ENCODE measurements at regions not wholly inside any gene's neighbourhood (a gene's known extent, or its start where the extent isn't known, plus 50 kb on each side); places are given as distances from the start of the nearest gene placed in this dataset.

- peak; percentile 29 for DNase-seq (ENCODE audit: low read depth)
These were observed 127.4 kb upstream of the GRIK2 start for GRCh38 chr6:101266063-101266462.

GRCh38 chr6:101268541-101268940 is 125.0 kb upstream of the GRIK2 start:
- no peak overlapping the region for H3K4me3 ChIP-seq (ENCODE audit: low read depth, low read length)
- TF ChIP-seq, protein P1, sequence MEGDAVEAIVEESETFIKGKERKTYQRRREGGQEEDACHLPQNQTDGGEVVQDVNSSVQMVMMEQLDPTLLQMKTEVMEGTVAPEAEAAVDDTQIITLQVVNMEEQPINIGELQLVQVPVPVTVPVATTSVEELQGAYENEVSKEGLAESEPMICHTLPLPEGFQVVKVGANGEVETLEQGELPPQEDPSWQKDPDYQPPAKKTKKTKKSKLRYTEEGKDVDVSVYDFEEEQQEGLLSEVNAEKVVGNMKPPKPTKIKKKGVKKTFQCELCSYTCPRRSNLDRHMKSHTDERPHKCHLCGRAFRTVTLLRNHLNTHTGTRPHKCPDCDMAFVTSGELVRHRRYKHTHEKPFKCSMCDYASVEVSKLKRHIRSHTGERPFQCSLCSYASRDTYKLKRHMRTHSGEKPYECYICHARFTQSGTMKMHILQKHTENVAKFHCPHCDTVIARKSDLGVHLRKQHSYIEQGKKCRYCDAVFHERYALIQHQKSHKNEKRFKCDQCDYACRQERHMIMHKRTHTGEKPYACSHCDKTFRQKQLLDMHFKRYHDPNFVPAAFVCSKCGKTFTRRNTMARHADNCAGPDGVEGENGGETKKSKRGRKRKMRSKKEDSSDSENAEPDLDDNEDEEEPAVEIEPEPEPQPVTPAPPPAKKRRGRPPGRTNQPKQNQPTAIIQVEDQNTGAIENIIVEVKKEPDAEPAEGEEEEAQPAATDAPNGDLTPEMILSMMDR (IDR thresholded peaks at IDR 0.05; ENCODE audit: low read depth, low read length), result no peak
- no peak for TF ChIP-seq MAX (IDR thresholded peaks at IDR 0.05; ENCODE audit: low read depth, low read length)
- TF ChIP-seq POLR2A (IDR thresholded peaks at IDR 0.05; ENCODE audit: extremely low read depth, insufficient read length), result no peak
- TF ChIP-seq MYC (IDR thresholded peaks at IDR 0.05; ENCODE audit: low read depth, low read length), result no peak
- no peak for DNase-seq (ENCODE audit: low read depth)

More at GRCh38 chr6:101266063-101266462, 127.4 kb upstream of the GRIK2 start:
- no peak overlapping the region for H3K4me3 ChIP-seq (ENCODE audit: low read depth, low read length)
- TF ChIP-seq MYC (IDR thresholded peaks at IDR 0.05; ENCODE audit: low read depth, low read length) (no peak), MAX (IDR thresholded peaks at IDR 0.05; ENCODE audit: low read depth, low read length) (no peak), POLR2A (IDR thresholded peaks at IDR 0.05; ENCODE audit: extremely low read depth, insufficient read length) (no peak)
- TF ChIP-seq, protein P1 (IDR thresholded peaks at IDR 0.05; ENCODE audit: low read depth, low read length), result no peak

DNA sequence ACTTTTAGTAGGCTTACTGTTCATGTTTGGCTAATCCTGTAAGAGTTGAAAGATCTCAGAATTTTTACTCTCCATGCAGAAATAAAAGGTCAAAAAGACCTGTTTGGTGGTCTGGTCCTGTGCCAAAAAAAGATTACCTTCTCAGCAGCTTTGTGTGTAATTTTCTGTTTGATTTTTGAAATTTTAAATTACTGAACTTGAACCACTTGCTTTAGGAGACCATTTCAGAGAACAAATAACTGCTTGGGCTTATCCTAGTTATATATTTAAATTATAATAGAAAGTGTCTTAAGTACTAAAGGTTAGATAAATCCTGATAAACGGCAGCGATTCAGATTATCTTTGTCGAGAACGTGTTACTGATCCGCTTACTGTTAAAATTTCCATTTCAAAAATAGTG is 118.3 kb upstream of the GRIK2 start:
- TF ChIP-seq MYC (IDR thresholded peaks at IDR 0.05; ENCODE audit: low read depth, low read length) (no peak), MAX (IDR thresholded peaks at IDR 0.05; ENCODE audit: low read depth, low read length) (no peak), POLR2A (IDR thresholded peaks at IDR 0.05; ENCODE audit: extremely low read depth, insufficient read length) (no peak)
- TF ChIP-seq, protein P1 (IDR thresholded peaks at IDR 0.05; ENCODE audit: low read depth, low read length), result no peak
- DNase-seq (ENCODE audit: low read depth), result no peak
- no peak overlapping the region for H3K4me3 ChIP-seq (ENCODE audit: low read depth, low read length)

DNA sequence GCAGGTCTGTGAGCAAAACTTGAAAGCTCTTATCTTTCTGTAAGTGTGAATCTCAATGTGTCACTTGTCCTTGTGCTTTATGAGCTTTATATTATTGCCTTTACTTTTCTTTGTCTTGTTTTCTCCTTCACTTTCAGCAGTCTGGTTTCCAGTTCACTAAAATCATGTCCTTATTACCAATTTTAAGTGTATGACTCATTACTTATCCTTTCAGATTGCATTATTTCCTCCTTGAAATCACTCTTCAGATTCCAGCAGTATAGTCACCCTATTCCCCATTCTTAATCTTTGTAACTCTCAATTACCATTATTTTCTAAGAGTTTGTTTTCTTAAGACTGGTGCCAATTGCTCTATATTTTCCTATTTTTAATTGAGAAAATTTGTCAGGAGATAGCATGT is 117.4 kb upstream of the GRIK2 start:
- TF ChIP-seq MAX (IDR thresholded peaks at IDR 0.05; ENCODE audit: low read depth, low read length) (no peak), POLR2A (IDR thresholded peaks at IDR 0.05; ENCODE audit: extremely low read depth, insufficient read length) (no peak), MYC (IDR thresholded peaks at IDR 0.05; ENCODE audit: low read depth, low read length) (no peak)
- TF ChIP-seq, protein P1 (IDR thresholded peaks at IDR 0.05; ENCODE audit: low read depth, low read length), result no peak
- DNase-seq (ENCODE audit: low read depth), result no peak

DNA sequence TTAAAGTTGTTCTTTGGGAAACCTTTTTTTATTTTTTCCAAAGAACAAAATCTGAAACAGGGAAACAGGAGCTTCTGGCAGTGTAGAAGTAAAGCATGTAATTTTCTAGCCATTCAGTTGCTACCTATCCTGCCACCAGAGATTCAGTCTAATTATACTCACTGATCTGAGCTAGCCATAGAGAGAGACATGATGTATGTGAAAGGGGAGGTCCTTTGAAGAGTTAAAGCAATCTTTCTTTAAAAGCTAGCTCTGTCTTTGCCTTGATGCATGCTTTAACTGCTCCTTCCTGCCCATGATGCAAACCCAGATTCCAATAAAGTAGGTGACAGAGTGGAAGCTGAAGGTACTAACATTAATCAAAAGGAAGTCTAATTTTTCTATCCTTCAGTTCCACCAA is 114.1 kb upstream of the GRIK2 start:
- no peak for DNase-seq (ENCODE audit: low read depth)
- H3K4me3 ChIP-seq (ENCODE audit: low read depth, low read length), result no peak overlapping the region
- TF ChIP-seq MYC (IDR thresholded peaks at IDR 0.05; ENCODE audit: low read depth, low read length) (no peak), MAX (IDR thresholded peaks at IDR 0.05; ENCODE audit: low read depth, low read length) (no peak), POLR2A (IDR thresholded peaks at IDR 0.05; ENCODE audit: extremely low read depth, insufficient read length) (no peak)
- TF ChIP-seq, protein P1 (IDR thresholded peaks at IDR 0.05; ENCODE audit: low read depth, low read length), result no peak

More for the DNA sequence above, 117.4 kb upstream of the GRIK2 start:
- H3K4me3 ChIP-seq (ENCODE audit: low read depth, low read length), result no peak overlapping the region
